Panc1 (cell line): ENCODE measurements at regions not wholly inside any gene's neighbourhood (a gene's known extent, or its start where the extent isn't known, plus 50 kb on each side); places are given as distances from the start of the nearest gene placed in this dataset.

Experiments used
- ATAC-seq: fragments of 200-7000 bp; cut with Tn5 transposase; 2 replicates; pipeline ENCODE4 v1.9.1; 2020; ENCODE audit warnings: mild to moderate bottlenecking, moderate library complexity
- BruUV-seq: library from RNA; stranded (reverse); fragments of 400-500 nt; replicated peaks from 2 replicates; lab custom pipeline; 2021; lab: Mats Ljungman, UMichigan
- CTCF ChIA-PET: fragments of 300-600 bp; sonication (Branson Sonifier 250); formaldehyde crosslinking; loops from one replicate; lab custom pipeline; 2022; ENCODE audit warnings: antibody characterized with exemption; lab: Charles Lee
- POLR2A ChIA-PET: fragments of 300-600 bp; sonication (Branson Sonifier 250); formaldehyde crosslinking; loops from one replicate; lab custom pipeline; 2022; ENCODE audit warnings: antibody characterized with exemption; lab: Charles Lee
- DNase-seq: peaks from one replicate; pipeline ENCODE4 v3.0.0-alpha.2; 2010; ENCODE audit warnings: low read depth, low spot score
- H3K27ac ChIP-seq: 2 replicates; pipeline ENCODE4 v1.5.1; 2011; ENCODE audit warnings: mild to moderate bottlenecking, low read length, inconsistent platforms
- H3K27me3 ChIP-seq: fragments of 200-500 bp; sonication (Bioruptor generic); 2 replicates; pipeline ENCODE4 v1.6.0; 2014; ENCODE audit warnings: low read length, inconsistent platforms; ENCODE audit not compliant: control insufficient read depth, insufficient read depth
- H3K36me3 ChIP-seq: fragments of 200-500 bp; sonication (Bioruptor generic); 2 replicates; pipeline ENCODE4 v1.5.1; 2014; ENCODE audit warnings: inconsistent platforms, mild to moderate bottlenecking, low read length, moderate library complexity; ENCODE audit not compliant: control insufficient read depth, insufficient read depth
- H3K4me1 ChIP-seq: 2 replicates; pipeline ENCODE4 v1.5.1; 2011; ENCODE audit warnings: inconsistent platforms, mild to moderate bottlenecking, low read length, moderate library complexity; ENCODE audit not compliant: control insufficient read depth, insufficient read depth
- H3K4me3 ChIP-seq, 2 experiments: 2 replicates each; pipeline ENCODE4 v1.5.1; 2011 to 2012; ENCODE audit warnings: low read depth in 2 of 2, low read length in 2 of 2, mild to moderate bottlenecking in 2 of 2, inconsistent platforms in 1 of 2, moderate library complexity in 1 of 2
- H3K9me3 ChIP-seq: fragments of 200-500 bp; sonication (Bioruptor generic); 2 replicates; pipeline ENCODE4 v1.5.1; 2014; ENCODE audit warnings: low read depth, mild to moderate bottlenecking, inconsistent platforms, low read length, moderate library complexity; ENCODE audit not compliant: control insufficient read depth, insufficient read depth
- CTCF ChIP-seq: fragments of 450-650 bp; IDR thresholded peaks from 2 replicates; pipeline ENCODE4 v1.5.1; 2017; ENCODE audit warnings: mild to moderate bottlenecking
- POLR2AphosphoS5 ChIP-seq: IDR thresholded peaks from 2 replicates; pipeline ENCODE4 v1.6.1; 2012; ENCODE audit warnings: mild to moderate bottlenecking, low read depth, low read length, moderate library complexity
- REST ChIP-seq, 2 experiments: IDR thresholded peaks; 2 replicates each; pipeline ENCODE4 v1.6.1; 2011 to 2012; ENCODE audit warnings: low read depth in 2 of 2, control low read depth in 1 of 2, low read length in 1 of 2, mild to moderate bottlenecking in 1 of 2, moderate library complexity in 1 of 2; ENCODE audit not compliant: insufficient read depth in 1 of 2
- SIN3A ChIP-seq: IDR thresholded peaks from 2 replicates; pipeline ENCODE4 v1.6.1; 2012; ENCODE audit warnings: low read depth, mild to moderate bottlenecking, low read length, moderate library complexity, borderline replicate concordance; ENCODE audit not compliant: insufficient read depth
- TCF7L2 ChIP-seq: IDR thresholded peaks from 2 replicates; pipeline ENCODE4 v1.6.1; 2011; ENCODE audit warnings: mild to moderate bottlenecking, low read depth, low read length, inconsistent platforms
- in situ Hi-C: cut with HindIII; loops from 2 replicates; pipeline ENCODE4 v1.10.0; 2016; ENCODE audit warnings: low sequenced_read_pairs, low pct_unique_long_range_greater_than_20kb
- intact Hi-C: fragments of 100-400 bp; cut with micrococcal nuclease; formaldehyde crosslinking; loops from one replicate; pipeline ENCODE4 v1.10.0; 2022; ENCODE audit not compliant: unreplicated experiment

GRCh38 chr11:97259434-97259833, 869.6 kb downstream of the JRKL start:
- intact Hi-C loops, result no loop called here
- ATAC-seq (no peak), DNase-seq (no peak)
- in situ Hi-C loops, result no loop called here
- no TSS peak for BruUV-seq
- no peaks in the 10 kb centered on the region for H3K27me3 ChIP-seq
- peaks cover 3% of the 10 kb centered on the region; the same call in 1 of the 2 replicates for H3K9me3 ChIP-seq
- H3K36me3 ChIP-seq, result no peaks in the 10 kb centered on the region
- TF ChIP-seq POLR2AphosphoS5 (no peak), SIN3A (no peak), CTCF (no peak), REST (IDR thresholded peaks at IDR 0.05; ENCODE audit: insufficient read depth in 1 of 2, low read depth in 2 of 2, low read length in 1 of 2) (no peak), TCF7L2 (no peak)
- H3K4me3 ChIP-seq, result no peak overlapping the region
- POLR2A ChIA-PET, result no interaction called here
- no peak overlapping the region for H3K27ac ChIP-seq
- H3K4me1 ChIP-seq, result no peaks in the 10 kb centered on the region
- CTCF ChIA-PET, result no interaction called here

GRCh38 chr11:97259884-97260283, 870.1 kb downstream of the JRKL start:
- in situ Hi-C loops (no loop called here), intact Hi-C loops (no loop called here)
- ChIA-PET POLR2A (no interaction called here), CTCF (interaction anchor here (0.6 kb wide), 1 partner anchor 76 kb away, joined by 3 read pairs; no protein-coding TSS in a partner anchor)
- ATAC-seq (no peak), DNase-seq (no peak)
- Histone ChIP-seq H3K4me1 (no peaks in the 10 kb centered on the region), H3K4me3 (no peak overlapping the region), H3K36me3 (no peaks in the 10 kb centered on the region), H3K27ac (no peak overlapping the region), H3K9me3 (peaks cover 3% of the 10 kb centered on the region; the same call in 1 of the 2 replicates), H3K27me3 (no peaks in the 10 kb centered on the region)
- no TSS peak for BruUV-seq
- TF ChIP-seq REST (IDR thresholded peaks at IDR 0.05; ENCODE audit: insufficient read depth in 1 of 2, low read depth in 2 of 2, low read length in 1 of 2) (no peak), CTCF (no peak), POLR2AphosphoS5 (no peak), TCF7L2 (no peak), SIN3A (no peak)
